Heart right ventricle (tissue), 16 donors: ENCODE measurements at regions not wholly inside any gene's neighbourhood (a gene's known extent, or its start where the extent isn't known, plus 50 kb on each side); places are given as distances from the start of the nearest gene placed in this dataset.

Experiments
- ATAC-seq, 8 donors: fragments of 200-7000 bp; cut with Tn5 transposase; one replicate each; pipeline ENCODE4 v1.9.1; 2020; ENCODE audit warnings: mild to moderate bottlenecking in 8 of 8, moderate library complexity in 8 of 8, moderate number of reproducible peaks in 1 of 8
- DNase-seq, 2 donors: peaks; one replicate each; pipeline ENCODE4 v3.0.0-alpha.2; 2020
- H3K27ac ChIP-seq, 10 donors: fragments of 200-600 bp; sonication (generic) in 2 of 10; one replicate each; pipeline versions ENCODE4 v1.5.0 to v1.8.0; 2020 to 2022; ENCODE audit warnings: mild to moderate bottlenecking in 3 of 10
- H3K27me3 ChIP-seq, 7 donors: fragments of 200-600 bp; one replicate each; pipeline ENCODE4 v1.8.0; 2021 to 2022; ENCODE audit warnings: mild to moderate bottlenecking in 2 of 7
- H3K36me3 ChIP-seq, 9 donors: fragments of 200-600 bp; sonication (generic) in 1 of 9; one replicate each; pipeline versions ENCODE4 v1.5.0 to v1.8.0; 2020 to 2022; ENCODE audit warnings: mild to moderate bottlenecking in 2 of 9
- H3K4me1 ChIP-seq, 9 donors: fragments of 200-600 bp; sonication (generic) in 1 of 9; one replicate each; pipeline versions ENCODE4 v1.5.0 to v1.8.0; 2020 to 2022; ENCODE audit warnings: mild to moderate bottlenecking in 4 of 9
- H3K4me3 ChIP-seq, 10 donors: fragments of 200-600 bp; sonication (generic) in 2 of 10; one replicate each; pipeline versions ENCODE4 v1.5.0 to v1.8.0; 2020 to 2022; ENCODE audit warnings: mild to moderate bottlenecking in 7 of 10, moderate library complexity in 2 of 10
- H3K9me3 ChIP-seq, 11 donors: fragments of 200-600 bp in 10 of 11; sonication (generic) in 2 of 11; one replicate each; pipeline versions ENCODE4 v1.5.0 to v1.8.0; 2013 to 2022; ENCODE audit warnings: mild to moderate bottlenecking in 2 of 11, control low read depth in 1 of 11, moderate library complexity in 1 of 11
- WGBS, 2 donors: extraction: QIAGEN DNeasy Blood & Tissue Kit; methylation state at CpG; one replicate each; pipeline ENCODE4 v1.1.7; 2013; ENCODE audit warnings: inconsistent platforms in 1 of 2; 5-methylcytosine and 5-hydroxymethylcytosine counted together
- intact Hi-C, 10 donors: fragments of 100-400 bp; cut with DNase I; formaldehyde crosslinking; loops; one replicate each; pipeline versions ENCODE4 v1.11.1 to v1.14.2; 2022
- TF ChIP-seq, protein P1 (sequence below), 9 donors: fragments of 200-600 bp; sonication (generic) in 2 of 9; IDR thresholded peaks; one replicate each; pipeline versions ENCODE4 v1.5.0 to v1.8.0; 2021 to 2022; ENCODE audit warnings: antibody characterized with exemption in 9 of 9, mild to moderate bottlenecking in 5 of 9, moderate library complexity in 1 of 9
- donor health status: Arrhythmogenic right ventricular cardiomyopathy.
- donor health status: ischemic (EF 13 %, LVEDD 7.1; RV severe dilation, severe dysfunction).
- donor health status: healthy with polysubstance abuse.
- donor health status: DM: no; HTN: yes; CAD: no.
- donor health status: DM: no; HTN: no; CAD: no.
- donor health status: ischemic (EF 25% LVEDD 6.9; RV normal size, moderate dysfunction).
- donor health status: ischemic (EF 25% LVEDD 5.7; RV mildly dilated, moderate dysfunction).
- donor health status: healthy.
- donor health status: DM: yes; HTN: yes; CAD: no.
- donor health status: Ischemic cardiomyopathy.
- donor health status: ischemic (EF 35%, LVEDD 5.7; RV mildly dilated, moderate dysfunction).
- donor health status: nonischemic (EF 11% LVEDD 7.7; RV severe dilation, severe dysfunction).
- donor health status: DM: yes; HTN: yes; CAD: no.
- donor health status: PGD.
- donor health status: ischemic (EF 29% LVEDD 5.4; RV normal size, mild dysfunction).
- donor health status: nonischemic (EF 23%, LVEDD 6.1; RV moderate dilation, normal function).

DNA sequence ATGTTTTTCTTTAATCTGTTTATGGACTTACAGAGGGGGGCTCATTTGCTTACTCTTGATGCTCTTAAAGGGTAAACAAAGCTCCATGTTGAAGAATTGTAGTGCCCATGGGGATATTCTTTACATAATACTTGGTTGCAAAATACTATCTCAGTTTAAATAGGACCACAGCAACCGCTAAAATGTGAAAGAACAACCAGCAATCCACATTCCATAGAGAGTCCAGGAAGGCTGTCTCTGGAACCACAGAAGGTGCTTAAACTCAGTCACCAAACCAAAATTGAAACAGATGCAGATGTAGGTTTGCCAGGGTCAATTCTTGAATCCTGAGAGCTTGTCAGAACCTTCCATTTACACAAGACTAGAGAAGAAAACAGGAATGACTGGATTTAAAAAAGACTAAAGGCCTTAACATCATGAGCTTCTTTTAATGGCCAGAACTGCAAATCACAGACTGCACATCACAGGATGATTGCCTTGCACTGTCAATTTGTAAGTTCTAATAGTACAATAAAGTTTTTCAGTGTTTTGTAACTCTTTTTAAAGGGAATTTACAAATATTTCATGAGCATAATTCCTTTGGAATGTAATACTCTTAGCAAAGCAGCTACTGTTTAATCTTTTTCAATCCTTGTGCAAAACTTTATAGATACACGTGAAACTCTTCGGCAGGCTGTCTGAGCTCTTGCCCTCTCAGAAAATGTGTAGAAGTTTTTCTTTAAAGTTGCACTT is 661.6 kb downstream of the SI start:
- H3K4me1 ChIP-seq = no peaks in the 10 kb centered on the region
- TF ChIP-seq, protein P1, sequence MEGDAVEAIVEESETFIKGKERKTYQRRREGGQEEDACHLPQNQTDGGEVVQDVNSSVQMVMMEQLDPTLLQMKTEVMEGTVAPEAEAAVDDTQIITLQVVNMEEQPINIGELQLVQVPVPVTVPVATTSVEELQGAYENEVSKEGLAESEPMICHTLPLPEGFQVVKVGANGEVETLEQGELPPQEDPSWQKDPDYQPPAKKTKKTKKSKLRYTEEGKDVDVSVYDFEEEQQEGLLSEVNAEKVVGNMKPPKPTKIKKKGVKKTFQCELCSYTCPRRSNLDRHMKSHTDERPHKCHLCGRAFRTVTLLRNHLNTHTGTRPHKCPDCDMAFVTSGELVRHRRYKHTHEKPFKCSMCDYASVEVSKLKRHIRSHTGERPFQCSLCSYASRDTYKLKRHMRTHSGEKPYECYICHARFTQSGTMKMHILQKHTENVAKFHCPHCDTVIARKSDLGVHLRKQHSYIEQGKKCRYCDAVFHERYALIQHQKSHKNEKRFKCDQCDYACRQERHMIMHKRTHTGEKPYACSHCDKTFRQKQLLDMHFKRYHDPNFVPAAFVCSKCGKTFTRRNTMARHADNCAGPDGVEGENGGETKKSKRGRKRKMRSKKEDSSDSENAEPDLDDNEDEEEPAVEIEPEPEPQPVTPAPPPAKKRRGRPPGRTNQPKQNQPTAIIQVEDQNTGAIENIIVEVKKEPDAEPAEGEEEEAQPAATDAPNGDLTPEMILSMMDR (IDR thresholded peaks at IDR 0.05) = no peak
- H3K36me3 ChIP-seq = no peaks in the 10 kb centered on the region
- DNase-seq (no peak), ATAC-seq (no peak)
- H3K27me3 ChIP-seq = no peaks in the 10 kb centered on the region
- no peak overlapping the region for H3K4me3 ChIP-seq
- peaks cover 0 to 9% (median 0%) of the 10 kb centered on the region in 11 donors for H3K9me3 ChIP-seq
- no peak overlapping the region for H3K27ac ChIP-seq
- 61 to 69% methylated on average over 3 of the region's 3 CpGs for WGBS, 2 donors
- intact Hi-C loops = no loop called here

DNA sequence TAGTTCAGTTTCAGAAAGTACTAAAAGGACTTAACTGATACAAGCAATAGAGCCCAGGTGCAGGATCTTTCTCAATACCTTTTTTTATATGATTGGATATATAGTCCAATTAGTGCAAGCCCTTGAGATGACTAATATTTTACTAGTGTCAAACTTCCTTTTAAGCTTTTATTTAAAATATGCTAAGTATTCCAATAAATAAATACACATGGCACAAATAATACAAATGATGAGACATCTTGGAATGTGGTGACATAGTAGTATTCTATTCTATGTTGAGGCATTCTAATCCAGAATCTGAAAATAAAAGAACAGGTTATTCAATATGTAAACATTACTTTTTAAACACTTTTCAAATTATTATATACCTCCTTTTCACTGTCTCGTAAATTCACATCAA is 670.0 kb downstream of the SI start:
- DNase-seq (no peak), ATAC-seq (no peak)
- Histone ChIP-seq H3K27ac (no peak overlapping the region), H3K36me3 (no peaks in the 10 kb centered on the region), H3K9me3 (peaks cover 0 to 12% (median 0%) of the 10 kb centered on the region in 11 donors), H3K4me1 (no peaks in the 10 kb centered on the region), H3K4me3 (no peak overlapping the region), H3K27me3 (no peaks in the 10 kb centered on the region)
- TF ChIP-seq, protein P1 (IDR thresholded peaks at IDR 0.05) = no peak
- intact Hi-C loops = no loop called here
- 86 to 88% methylated on average over 1 of the region's 1 CpG for WGBS, 2 donors

DNA sequence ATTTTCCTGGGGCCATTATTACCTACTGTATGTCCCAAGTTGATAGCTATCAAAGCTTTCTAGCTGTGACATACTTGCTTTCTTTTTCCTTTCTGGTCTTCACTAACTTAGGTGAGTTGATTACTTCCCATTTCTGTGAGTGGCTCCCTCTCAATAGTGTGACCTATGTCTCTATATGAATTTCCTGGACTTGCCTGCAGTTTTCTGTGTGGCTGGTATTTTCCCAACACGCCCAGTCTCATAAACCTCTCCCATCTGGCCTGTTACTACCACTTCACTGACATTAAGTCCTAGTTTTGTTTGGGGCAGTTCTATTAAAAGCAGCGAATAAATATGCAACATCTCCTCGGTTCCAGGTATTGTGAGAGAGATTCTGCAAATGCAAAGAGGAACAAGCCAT is 671.2 kb downstream of the SI start:
- Histone ChIP-seq H3K4me3 (no peak overlapping the region), H3K4me1 (no peaks in the 10 kb centered on the region), H3K9me3 (peaks cover 0 to 6% (median 0%) of the 10 kb centered on the region in 11 donors), H3K36me3 (no peaks in the 10 kb centered on the region), H3K27ac (no peak overlapping the region), H3K27me3 (no peaks in the 10 kb centered on the region)
- TF ChIP-seq, protein P1 (IDR thresholded peaks at IDR 0.05) = no peak
- 55 to 66% methylated on average over 3 of the region's 3 CpGs for WGBS, 2 donors
- intact Hi-C loops = no loop called here
- ATAC-seq = no peak
- no peak for DNase-seq

DNA sequence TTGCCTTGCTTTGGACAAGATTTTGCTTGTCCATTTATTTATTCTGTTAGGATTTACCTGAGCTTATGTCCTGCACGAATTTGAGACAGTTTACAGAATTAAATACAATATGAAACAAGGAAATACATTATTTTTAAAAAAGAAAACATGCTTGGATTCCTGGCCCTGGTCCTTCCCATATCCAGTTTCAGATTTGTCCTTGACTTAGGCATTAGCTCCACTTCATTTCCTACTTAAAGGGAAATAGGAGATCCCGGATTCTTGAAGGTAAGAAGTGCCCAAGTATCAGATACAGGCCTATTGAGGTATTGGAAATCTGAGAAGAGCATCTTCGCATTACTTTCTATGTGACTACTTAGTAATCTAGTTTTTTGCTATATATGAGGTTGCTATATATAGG is 672.0 kb downstream of the SI start:
- TF ChIP-seq, protein P1 (IDR thresholded peaks at IDR 0.05) = no peak
- Histone ChIP-seq H3K9me3 (peaks cover 0 to 6% (median 0%) of the 10 kb centered on the region in 11 donors), H3K27ac (no peak overlapping the region), H3K27me3 (no peaks in the 10 kb centered on the region), H3K4me3 (no peak overlapping the region), H3K4me1 (no peaks in the 10 kb centered on the region), H3K36me3 (no peaks in the 10 kb centered on the region)
- 73 to 78% methylated on average over 3 of the region's 3 CpGs for WGBS, 2 donors
- ATAC-seq (no peak), DNase-seq (no peak)
- intact Hi-C loops = no loop called here
